ENCODE measurements at regions not wholly inside any gene's neighbourhood (a gene's known extent, or its start where the extent isn't known, plus 50 kb on each side); places are given as distances from the start of the nearest gene placed in this dataset.

DNA sequence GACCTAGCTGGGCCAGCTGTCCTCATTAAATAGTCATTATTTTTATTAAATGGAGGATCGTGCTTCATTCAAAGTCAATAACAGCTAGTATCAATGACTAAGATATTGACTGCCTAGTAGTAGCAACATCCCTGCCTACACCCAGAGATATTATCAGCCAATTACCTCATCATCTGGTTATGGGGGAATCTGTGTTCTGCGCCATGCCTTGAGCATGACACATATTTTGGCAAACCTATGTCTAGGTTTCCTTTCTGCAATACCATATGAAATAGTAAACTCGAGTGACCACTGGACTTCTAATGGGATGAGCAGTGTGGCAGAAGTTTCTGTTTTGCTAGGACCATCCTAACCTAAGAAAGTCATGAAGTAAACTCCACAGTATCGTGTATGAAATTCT is 50.0 kb upstream of the AADAT start:
- no peaks in the 10 kb centered on the region for H3K36me3 ChIP-seq (replicated peaks; ENCODE audit: insufficient read depth, low read length)
- no peaks in the 10 kb centered on the region for H3K9me3 ChIP-seq (replicated peaks; ENCODE audit: insufficient read depth, low read length)
- H3K27me3 ChIP-seq (replicated peaks; ENCODE audit: insufficient read depth, low read length), result no peaks in the 10 kb centered on the region
- no peaks in the 10 kb centered on the region for H3K79me2 ChIP-seq (ENCODE audit: low read length)
- no peak for DNase-seq
- H3K9me2 ChIP-seq (replicated peaks; ENCODE audit: insufficient read depth, low read length), result no peaks in the 10 kb centered on the region
- no peak overlapping the region for H2AFZ ChIP-seq (ENCODE audit: low read length)
- no peak overlapping the region for H3K4me3 ChIP-seq (ENCODE audit: low read length)
- no peaks in the 10 kb centered on the region for H3F3A ChIP-seq (ENCODE audit: insufficient read depth, low read length)
- no peak overlapping the region for H3K9ac ChIP-seq (ENCODE audit: low read length)
- H3K4me2 ChIP-seq (ENCODE audit: low read depth, low read length), result no peak overlapping the region
- H4K20me1 ChIP-seq (ENCODE audit: insufficient read depth, low read length), result no peaks in the 10 kb centered on the region
- no peak for TF ChIP-seq EZH2 (optimal IDR thresholded peaks at IDR 0.05; ENCODE audit: low read depth, low read length)
- TF ChIP-seq EZH2phosphoT487 (IDR thresholded peaks at IDR 0.05; ENCODE audit: low read length), result no peak
- H3K27ac ChIP-seq (ENCODE audit: low read length), result no peak overlapping the region
- H3K4me1 ChIP-seq (ENCODE audit: low read length), result no peaks in the 10 kb centered on the region
